ENCODE measurements at regions not wholly inside any gene's neighbourhood (a gene's known extent, or its start where the extent isn't known, plus 50 kb on each side); places are given as distances from the start of the nearest gene placed in this dataset.

DNA sequence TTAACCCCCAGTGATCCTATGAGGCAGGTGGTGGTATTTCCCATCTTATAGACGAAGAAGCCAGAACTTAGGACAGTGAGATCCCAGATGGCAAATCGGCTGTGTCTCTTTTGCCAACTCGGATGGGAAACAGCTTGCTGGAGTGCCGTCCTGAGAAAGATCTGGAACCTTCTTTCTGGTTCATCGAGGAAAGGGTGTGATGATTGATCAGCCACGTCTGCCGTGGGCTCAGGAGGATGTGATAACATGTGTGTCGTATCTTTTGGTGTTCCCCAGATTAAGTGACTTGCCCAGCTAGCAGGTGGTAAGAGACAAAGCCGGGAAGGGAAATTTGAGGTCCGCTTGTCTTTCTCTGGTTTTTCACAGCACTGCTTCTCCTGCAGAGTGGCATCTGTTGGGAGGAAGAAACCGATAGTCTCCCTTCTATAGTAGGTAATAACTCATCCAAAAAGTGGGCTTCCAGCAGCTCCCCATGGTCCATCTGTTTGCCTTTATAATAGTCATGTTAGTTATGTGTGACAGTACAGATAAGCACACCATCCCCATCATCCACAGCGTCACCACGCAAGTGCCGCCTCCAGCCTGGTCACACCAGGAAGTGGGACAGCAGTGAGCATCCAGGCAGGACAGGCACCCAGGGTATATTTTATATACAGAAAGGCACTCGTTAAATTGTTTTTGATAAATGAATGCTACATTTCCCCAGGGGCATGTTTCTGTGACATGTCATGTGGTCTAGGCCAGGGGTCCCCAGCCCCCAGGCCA, 175.5 kb downstream of the KATNIP start:
- no peak for DNase-seq (ENCODE audit: low spot score in 2 of 2)
- Histone ChIP-seq H3K36me3 (peaks cover 0 to 18% (median 0%) of the 10 kb centered on the region in 3 donors), H3K9me3 (no peaks in the 10 kb centered on the region), H3K4me1 (peaks cover 0 to 69% (median 39%) of the 10 kb centered on the region in 4 donors), H3K27ac (peak overlapping the region in 3 of 4 donors; percentile 14 to 80 (median 67)), H3K27me3 (no peaks in the 10 kb centered on the region), H3K4me3 (no peak overlapping the region)
- WGBS, 2 donors, result 87 to 92% methylated on average over 15 of the region's 15 CpGs
- no peak for TF ChIP-seq POLR2A (IDR thresholded peaks at IDR 0.05)

DNA sequence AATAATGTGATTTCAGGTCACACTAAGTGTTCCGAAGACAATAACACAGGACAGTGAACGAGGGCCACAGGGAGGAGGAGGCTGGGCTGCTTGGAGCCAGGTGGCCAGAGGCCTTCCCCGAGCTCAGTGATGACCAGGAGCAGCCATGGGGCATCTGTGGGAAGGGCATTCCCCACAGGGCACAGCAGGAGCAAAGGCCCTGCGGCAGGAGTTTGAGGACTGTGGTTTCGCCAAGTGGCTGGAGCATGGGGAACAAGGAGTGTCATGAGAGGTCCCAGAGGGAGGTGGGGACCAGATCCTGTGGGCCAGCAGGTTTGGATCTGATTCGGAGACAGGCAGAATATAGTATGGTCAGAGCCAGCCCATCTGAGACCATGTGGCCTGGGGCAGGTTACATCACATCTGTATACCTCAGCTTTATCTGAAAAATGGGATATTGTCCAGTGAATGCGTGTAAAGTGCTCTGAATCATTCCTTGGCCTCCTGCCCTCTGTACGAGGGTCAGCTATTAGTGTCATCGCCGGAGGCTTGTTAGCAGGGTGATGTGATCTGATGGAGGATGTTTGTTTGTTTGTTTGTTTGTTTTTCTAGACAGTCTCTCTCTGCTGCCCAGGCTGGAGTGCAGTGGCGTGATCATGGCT, 176.8 kb downstream of the KATNIP start:
- H3K36me3 ChIP-seq, result peaks cover 0 to 18% (median 0%) of the 10 kb centered on the region in 3 donors
- H3K9me3 ChIP-seq, result no peaks in the 10 kb centered on the region
- peaks cover 0 to 56% (median 26%) of the 10 kb centered on the region in 4 donors for H3K4me1 ChIP-seq
- no peak for DNase-seq (ENCODE audit: low spot score in 2 of 2)
- no peak overlapping the region for H3K4me3 ChIP-seq
- H3K27ac ChIP-seq, result no peak overlapping the region
- no peaks in the 10 kb centered on the region for H3K27me3 ChIP-seq
- TF ChIP-seq EP300 (IDR thresholded peaks at IDR 0.05), result no peak
- TF ChIP-seq, protein P1, sequence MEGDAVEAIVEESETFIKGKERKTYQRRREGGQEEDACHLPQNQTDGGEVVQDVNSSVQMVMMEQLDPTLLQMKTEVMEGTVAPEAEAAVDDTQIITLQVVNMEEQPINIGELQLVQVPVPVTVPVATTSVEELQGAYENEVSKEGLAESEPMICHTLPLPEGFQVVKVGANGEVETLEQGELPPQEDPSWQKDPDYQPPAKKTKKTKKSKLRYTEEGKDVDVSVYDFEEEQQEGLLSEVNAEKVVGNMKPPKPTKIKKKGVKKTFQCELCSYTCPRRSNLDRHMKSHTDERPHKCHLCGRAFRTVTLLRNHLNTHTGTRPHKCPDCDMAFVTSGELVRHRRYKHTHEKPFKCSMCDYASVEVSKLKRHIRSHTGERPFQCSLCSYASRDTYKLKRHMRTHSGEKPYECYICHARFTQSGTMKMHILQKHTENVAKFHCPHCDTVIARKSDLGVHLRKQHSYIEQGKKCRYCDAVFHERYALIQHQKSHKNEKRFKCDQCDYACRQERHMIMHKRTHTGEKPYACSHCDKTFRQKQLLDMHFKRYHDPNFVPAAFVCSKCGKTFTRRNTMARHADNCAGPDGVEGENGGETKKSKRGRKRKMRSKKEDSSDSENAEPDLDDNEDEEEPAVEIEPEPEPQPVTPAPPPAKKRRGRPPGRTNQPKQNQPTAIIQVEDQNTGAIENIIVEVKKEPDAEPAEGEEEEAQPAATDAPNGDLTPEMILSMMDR (IDR thresholded peaks at IDR 0.05), result no peak
- no peak for TF ChIP-seq POLR2A (IDR thresholded peaks at IDR 0.05)
- WGBS, 2 donors, result 84 to 88% methylated on average over 11 of the region's 11 CpGs

DNA sequence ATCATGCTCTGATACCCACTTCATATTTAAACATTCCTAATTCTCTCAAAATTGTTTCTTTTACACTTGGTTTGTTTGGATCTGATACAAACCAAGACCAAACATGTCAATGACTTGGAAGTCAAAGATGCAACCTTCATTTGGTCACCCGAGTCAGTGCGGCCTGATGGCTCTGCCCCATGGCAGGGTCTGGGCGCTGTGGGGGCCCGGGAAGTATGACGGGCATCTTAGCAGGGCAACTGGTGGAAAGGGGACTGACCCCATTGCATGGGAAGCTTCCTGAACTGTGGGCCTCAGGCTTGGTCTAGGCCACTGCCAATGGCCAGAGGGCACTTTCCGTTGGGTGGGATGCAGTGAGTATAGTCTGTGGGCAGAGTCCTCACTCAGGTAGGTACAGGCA, 178.0 kb downstream of the KATNIP start:
- no peak for DNase-seq (ENCODE audit: low spot score in 2 of 2)
- peaks cover 0 to 11% (median 0%) of the 10 kb centered on the region in 3 donors for H3K36me3 ChIP-seq
- peaks cover 0 to 44% (median 19%) of the 10 kb centered on the region in 4 donors for H3K4me1 ChIP-seq
- no peaks in the 10 kb centered on the region for H3K27me3 ChIP-seq
- no peak overlapping the region for H3K4me3 ChIP-seq
- WGBS, 2 donors, result 92 to 98% methylated on average over 6 of the region's 6 CpGs
- TF ChIP-seq, protein P1 (IDR thresholded peaks at IDR 0.05), result no peak
- no peak for TF ChIP-seq EP300 (IDR thresholded peaks at IDR 0.05)
- no peak for TF ChIP-seq POLR2A (IDR thresholded peaks at IDR 0.05)
- no peak overlapping the region for H3K27ac ChIP-seq
- H3K9me3 ChIP-seq, result no peaks in the 10 kb centered on the region

DNA sequence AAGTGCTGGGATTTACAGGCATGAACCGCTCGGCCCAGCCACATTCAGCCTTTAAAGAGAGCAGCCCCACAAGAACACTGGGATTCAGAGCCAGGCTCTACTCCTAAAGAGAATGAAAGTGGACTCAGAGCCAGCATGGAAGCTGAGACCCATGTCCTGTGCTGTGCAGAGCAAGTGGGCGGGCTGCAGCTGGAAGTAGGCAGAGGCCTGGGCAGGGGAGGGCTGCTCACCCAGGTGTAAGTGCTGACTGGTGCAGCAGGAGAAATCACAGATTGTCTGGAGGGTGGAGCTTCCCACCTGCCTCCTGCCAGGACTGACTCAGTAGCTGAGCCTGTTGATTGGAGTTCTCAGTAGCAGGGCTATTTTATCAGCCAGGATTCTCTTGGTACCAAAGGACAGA, 178.7 kb downstream of the KATNIP start:
- Histone ChIP-seq H3K4me1 (peaks cover 0 to 36% (median 15%) of the 10 kb centered on the region in 4 donors), H3K27me3 (no peaks in the 10 kb centered on the region), H3K36me3 (peaks cover 0 to 11% (median 0%) of the 10 kb centered on the region in 3 donors), H3K9me3 (no peaks in the 10 kb centered on the region), H3K4me3 (no peak overlapping the region), H3K27ac (no peak overlapping the region)
- DNase-seq (ENCODE audit: low spot score in 2 of 2), result no peak
- 97 to 100% methylated on average over 3 of the region's 3 CpGs for WGBS, 2 donors
- TF ChIP-seq POLR2A (IDR thresholded peaks at IDR 0.05) (no peak), EP300 (IDR thresholded peaks at IDR 0.05) (no peak)
- TF ChIP-seq, protein P1 (IDR thresholded peaks at IDR 0.05), result no peak

DNA sequence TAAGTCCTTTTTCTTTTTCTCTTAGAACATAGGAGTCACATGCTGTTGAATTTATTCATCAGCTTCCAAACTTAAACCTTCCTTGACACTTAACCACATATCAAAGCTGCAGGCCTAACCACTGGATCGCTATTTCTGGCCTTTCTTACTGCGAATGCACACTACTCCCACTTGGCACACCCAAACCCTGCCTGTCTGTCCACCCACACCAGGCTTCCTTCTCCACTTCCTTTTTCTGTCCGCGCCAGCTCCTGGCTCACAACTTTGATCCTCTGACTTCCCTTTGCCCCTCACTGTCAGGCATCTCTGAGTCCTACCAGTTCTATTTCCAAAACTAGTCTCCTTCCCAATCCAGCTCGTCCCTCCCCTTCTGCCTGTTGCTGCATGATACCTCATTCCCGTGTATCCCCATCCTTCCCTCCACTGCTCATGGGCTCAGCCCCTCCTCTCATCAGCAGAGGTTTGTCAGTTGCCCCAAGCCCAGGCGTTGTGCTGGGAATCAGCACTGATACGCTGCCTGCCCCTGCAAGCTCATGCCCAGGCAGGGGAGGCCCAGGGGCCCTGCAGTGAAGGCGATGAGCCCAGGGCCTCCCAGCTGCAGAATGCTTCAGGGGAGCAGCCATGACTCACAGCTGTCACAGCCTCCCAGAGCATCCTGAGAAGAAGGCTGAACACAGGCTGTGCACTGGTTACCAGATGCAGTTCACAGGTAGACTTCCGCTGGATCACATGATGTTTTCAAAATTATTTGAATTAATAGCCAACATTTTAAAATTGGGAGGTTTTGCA, 179.8 kb downstream of the KATNIP start:
- peak in 1 of 2 donors; percentile 17 for DNase-seq (ENCODE audit: low spot score in 2 of 2)
- no peak overlapping the region for H3K4me3 ChIP-seq
- no peaks in the 10 kb centered on the region for H3K9me3 ChIP-seq
- whole genome bisulfite sequencing, 2 donors, result 51 to 52% methylated on average over 10 of the region's 10 CpGs
- no peaks in the 10 kb centered on the region for H3K27me3 ChIP-seq
- TF ChIP-seq EP300 (IDR thresholded peaks at IDR 0.05) (no peak), POLR2A (IDR thresholded peaks at IDR 0.05) (no peak)
- TF ChIP-seq, protein P1 (IDR thresholded peaks at IDR 0.05), result no peak
- peaks cover 0 to 26% (median 8%) of the 10 kb centered on the region in 4 donors for H3K4me1 ChIP-seq
- peaks cover 0 to 11% (median 0%) of the 10 kb centered on the region in 3 donors for H3K36me3 ChIP-seq
- no peak overlapping the region for H3K27ac ChIP-seq
